CD14-positive monocyte (primary cell): ENCODE measurements at regions not wholly inside any gene's neighbourhood (a gene's known extent, or its start where the extent isn't known, plus 50 kb on each side); places are given as distances from the start of the nearest gene placed in this dataset.

ENCODE experiments used
- DNase-seq, 3 donors: peaks; one replicate each; pipeline ENCODE4 v3.0.0-alpha.2; 2011 to 2022
- H2AFZ ChIP-seq: 2 replicates; pipeline ENCODE4 v1.6.0; 2012; ENCODE audit warnings: mild to moderate bottlenecking, low read depth, low read length, inconsistent platforms; ENCODE audit not compliant: insufficient read depth, poor library complexity, severe bottlenecking
- H3K27ac ChIP-seq, 2 donors: 1 replicate in 1 of 2; 2 replicates in 1 of 2; pipeline ENCODE4 v1.5.1; 2012 to 2013; ENCODE audit warnings: low read length in 2 of 2, control low read depth in 1 of 2, inconsistent platforms in 1 of 2, low read depth in 1 of 2, mild to moderate bottlenecking in 1 of 2
- H3K27me3 ChIP-seq, 2 donors: one replicate each; pipeline versions ENCODE4 v1.6.0 to v1.6.1; 2011 to 2013; ENCODE audit warnings: low read length in 2 of 2; ENCODE audit not compliant: control insufficient read depth in 2 of 2, insufficient read depth in 2 of 2
- H3K36me3 ChIP-seq, 2 donors: replicated peaks in 1 of 2; 1 replicate in 1 of 2; 2 replicates in 1 of 2; pipeline versions ENCODE4 v1.5.1 to v1.6.1; 2012 to 2013; ENCODE audit warnings: low read length in 2 of 2, control low read depth in 1 of 2, inconsistent platforms in 1 of 2, mild to moderate bottlenecking in 1 of 2; ENCODE audit not compliant: insufficient read depth in 2 of 2, control insufficient read depth in 1 of 2
- H3K4me1 ChIP-seq, 2 donors: 1 replicate in 1 of 2; 2 replicates in 1 of 2; pipeline versions ENCODE4 v1.5.1 to v1.6.1; 2012 to 2013; ENCODE audit warnings: low read length in 2 of 2, control low read depth in 1 of 2, inconsistent platforms in 1 of 2, mild to moderate bottlenecking in 1 of 2, moderate library complexity in 1 of 2; ENCODE audit not compliant: insufficient read depth in 2 of 2, control insufficient read depth in 1 of 2
- H3K4me2 ChIP-seq: replicated peaks from 2 replicates; pipeline ENCODE3; 2012; ENCODE audit warnings: low read length, moderate library complexity, mild to moderate bottlenecking; ENCODE audit not compliant: poor library complexity, severe bottlenecking; ENCODE audit errors: extremely low read depth
- H3K4me3 ChIP-seq, 3 experiments: fragments of 200-600 bp in 1 of 3; sonication (generic) in 1 of 3; replicated peaks in 1 of 3; 1 replicate in 2 of 3; 2 replicates in 1 of 3; pipeline ENCODE4 v1.5.1; 2011 to 2013; ENCODE audit warnings: low read length in 3 of 3, mild to moderate bottlenecking in 3 of 3, control low read depth in 2 of 3, low read depth in 2 of 3, inconsistent platforms in 1 of 3, moderate library complexity in 1 of 3
- H3K79me2 ChIP-seq: 2 replicates; pipeline ENCODE4 v1.6.0; 2012; ENCODE audit warnings: mild to moderate bottlenecking, control low read depth, inconsistent platforms, low read length, moderate library complexity; ENCODE audit not compliant: insufficient read depth
- H3K9ac ChIP-seq: 2 replicates; pipeline ENCODE4 v1.6.0; 2017; ENCODE audit warnings: low read length, mild to moderate bottlenecking; ENCODE audit not compliant: insufficient read depth, poor library complexity, severe bottlenecking
- H3K9me3 ChIP-seq, 2 donors: replicated peaks in 1 of 2; 1 replicate in 1 of 2; 2 replicates in 1 of 2; pipeline versions ENCODE4 v1.5.1 to v1.6.1; 2012 to 2013; ENCODE audit warnings: low read length in 2 of 2, control low read depth in 1 of 2; ENCODE audit not compliant: control insufficient read depth in 1 of 2, insufficient read depth in 1 of 2
- H4K20me1 ChIP-seq: 2 replicates; pipeline ENCODE4 v1.6.0; 2012; ENCODE audit warnings: mild to moderate bottlenecking, low read length, control low read depth, moderate library complexity; ENCODE audit not compliant: insufficient read depth
- H3K27ac Mint-ChIP-seq, 7 donors: one replicate each; pipeline ENCODE4 v1.8.0; 2020; ENCODE audit warnings: mild to moderate bottlenecking in 7 of 7, mixed read lengths in 7 of 7, moderate library complexity in 6 of 7, inconsistent platforms in 2 of 7
- H3K27me3 Mint-ChIP-seq, 3 donors: one replicate each; pipeline ENCODE4 v1.8.0; 2021 to 2022; ENCODE audit warnings: low read depth in 3 of 3, mild to moderate bottlenecking in 3 of 3, mixed read lengths in 3 of 3, moderate library complexity in 3 of 3, inconsistent platforms in 1 of 3
- H3K36me3 Mint-ChIP-seq, 2 donors: one replicate each; pipeline ENCODE4 v1.8.0; 2020; ENCODE audit warnings: mixed read lengths in 2 of 2, inconsistent platforms in 1 of 2, mild to moderate bottlenecking in 1 of 2
- H3K4me1 Mint-ChIP-seq: one replicate; pipeline ENCODE4 v1.8.0; 2020; ENCODE audit warnings: mild to moderate bottlenecking, mixed read lengths
- H3K4me3 Mint-ChIP-seq, 2 donors: one replicate each; pipeline ENCODE4 v1.8.0; 2020; ENCODE audit warnings: mild to moderate bottlenecking in 2 of 2, mixed read lengths in 2 of 2, moderate library complexity in 1 of 2
- H3K9me3 Mint-ChIP-seq, 7 donors: one replicate each; pipeline ENCODE4 v1.8.0; 2020 to 2022; ENCODE audit warnings: mixed read lengths in 7 of 7, mild to moderate bottlenecking in 6 of 7, moderate library complexity in 6 of 7, inconsistent platforms in 2 of 7
- WGBS: methylation state at CpG from one replicate; pipeline ENCODE4 v1.1.5; 2013; ENCODE audit warnings: missing lambda C conversion rate; ENCODE audit not compliant: insufficient coverage; 5-methylcytosine and 5-hydroxymethylcytosine counted together
- intact Hi-C, 2 donors: fragments of 100-400 bp; cut with micrococcal nuclease; formaldehyde crosslinking; loops; one replicate each; pipeline versions ENCODE4 v1.15.0 to v1.15.1; 2023
- TF ChIP-seq, protein P1 (sequence below): fragments of 200-600 bp; IDR thresholded peaks from one replicate; pipeline ENCODE4 v1.8.0; 2022; ENCODE audit warnings: antibody characterized with exemption, mild to moderate bottlenecking

DNA sequence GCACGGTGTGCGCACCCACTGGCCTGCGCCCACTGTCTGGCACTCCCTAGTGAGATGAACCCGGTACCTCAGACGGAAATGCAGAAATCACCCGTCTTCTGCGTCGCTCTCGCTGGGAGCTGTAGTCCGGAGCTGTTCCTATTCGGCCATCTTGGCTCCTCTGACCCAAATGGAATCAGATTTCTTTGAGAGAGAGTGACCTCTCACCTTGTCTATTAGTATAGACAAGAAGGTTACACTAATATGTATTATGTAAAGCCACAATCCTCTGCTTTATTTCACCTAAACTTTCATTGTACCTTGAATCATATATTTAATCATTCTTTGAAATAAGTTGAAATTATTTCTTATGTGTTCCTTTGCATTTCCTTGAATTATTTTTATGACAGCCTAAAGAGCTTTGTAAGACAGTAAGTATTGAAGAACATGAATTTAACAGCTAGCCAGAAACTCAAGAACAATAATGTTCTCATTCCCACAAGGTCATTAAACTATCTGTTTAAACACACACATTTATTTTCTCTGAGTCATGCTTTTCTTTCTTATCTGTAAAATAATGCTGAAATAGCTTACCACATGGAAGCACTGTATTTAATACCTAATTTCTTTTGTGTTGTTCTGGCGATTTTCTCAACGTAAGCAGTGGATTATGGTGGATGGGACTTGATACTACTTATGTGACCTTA, 91.8 kb upstream of the DMRTA1 start:
- Histone ChIP-seq H3K4me3 (no peak overlapping the region), H3K36me3 (no peaks in the 10 kb centered on the region), H3K4me2 (no peak overlapping the region), H3K9ac (no peak overlapping the region), H3K27ac (no peak overlapping the region), H3K79me2 (no peaks in the 10 kb centered on the region), H3K9me3 (no peaks in the 10 kb centered on the region), H2AFZ (no peak overlapping the region), H3K27me3 (no peaks in the 10 kb centered on the region), H4K20me1 (no peaks in the 10 kb centered on the region), H3K4me1 (no peaks in the 10 kb centered on the region)
- H3K4me3 Mint-ChIP-seq: no peak overlapping the region
- H3K36me3 Mint-ChIP-seq: no peaks in the 10 kb centered on the region
- H3K27ac Mint-ChIP-seq: no peak overlapping the region
- H3K9me3 Mint-ChIP-seq: peaks cover 0 to 12% (median 2%) of the 10 kb centered on the region in 7 donors
- TF ChIP-seq, protein P1, sequence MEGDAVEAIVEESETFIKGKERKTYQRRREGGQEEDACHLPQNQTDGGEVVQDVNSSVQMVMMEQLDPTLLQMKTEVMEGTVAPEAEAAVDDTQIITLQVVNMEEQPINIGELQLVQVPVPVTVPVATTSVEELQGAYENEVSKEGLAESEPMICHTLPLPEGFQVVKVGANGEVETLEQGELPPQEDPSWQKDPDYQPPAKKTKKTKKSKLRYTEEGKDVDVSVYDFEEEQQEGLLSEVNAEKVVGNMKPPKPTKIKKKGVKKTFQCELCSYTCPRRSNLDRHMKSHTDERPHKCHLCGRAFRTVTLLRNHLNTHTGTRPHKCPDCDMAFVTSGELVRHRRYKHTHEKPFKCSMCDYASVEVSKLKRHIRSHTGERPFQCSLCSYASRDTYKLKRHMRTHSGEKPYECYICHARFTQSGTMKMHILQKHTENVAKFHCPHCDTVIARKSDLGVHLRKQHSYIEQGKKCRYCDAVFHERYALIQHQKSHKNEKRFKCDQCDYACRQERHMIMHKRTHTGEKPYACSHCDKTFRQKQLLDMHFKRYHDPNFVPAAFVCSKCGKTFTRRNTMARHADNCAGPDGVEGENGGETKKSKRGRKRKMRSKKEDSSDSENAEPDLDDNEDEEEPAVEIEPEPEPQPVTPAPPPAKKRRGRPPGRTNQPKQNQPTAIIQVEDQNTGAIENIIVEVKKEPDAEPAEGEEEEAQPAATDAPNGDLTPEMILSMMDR: no peak
- H3K4me1 Mint-ChIP-seq: no peaks in the 10 kb centered on the region
- WGBS: no CpG with 5 or more reads among the region's 13 CpGs
- intact Hi-C loops: no loop called here
- no peaks in the 10 kb centered on the region for H3K27me3 Mint-ChIP-seq
- DNase-seq: no peak

DNA sequence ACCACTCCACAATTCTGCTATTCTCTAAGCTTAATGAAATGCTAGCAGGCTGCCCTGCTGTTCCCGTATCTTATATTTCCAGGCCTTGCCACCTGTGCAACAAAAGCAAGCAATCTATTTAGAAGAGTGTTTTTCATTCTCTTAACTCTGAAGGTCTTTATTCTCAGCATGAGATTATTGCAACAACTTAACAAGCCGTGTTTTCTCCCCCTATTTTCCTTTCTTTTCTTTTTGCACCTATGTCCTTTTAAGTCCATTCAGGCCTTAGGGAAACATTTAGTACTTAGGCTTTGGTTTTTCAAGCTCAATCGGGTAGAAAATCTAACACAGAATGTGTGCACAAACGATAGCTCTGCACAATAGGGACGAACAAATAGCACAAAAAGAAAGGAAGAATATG, 89.6 kb upstream of the DMRTA1 start:
- Histone ChIP-seq H3K79me2 (no peaks in the 10 kb centered on the region), H3K4me2 (no peak overlapping the region), H4K20me1 (no peaks in the 10 kb centered on the region), H3K4me3 (no peak overlapping the region), H3K27ac (no peak overlapping the region), H3K36me3 (no peaks in the 10 kb centered on the region), H3K27me3 (no peaks in the 10 kb centered on the region), H3K9ac (no peak overlapping the region), H3K4me1 (no peaks in the 10 kb centered on the region), H3K9me3 (no peaks in the 10 kb centered on the region), H2AFZ (no peak overlapping the region)
- TF ChIP-seq, protein P1: no peak
- Mint-ChIP-seq H3K27me3 (peaks cover 0 to 2% (median 1%) of the 10 kb centered on the region in 3 donors), H3K4me1 (no peaks in the 10 kb centered on the region), H3K36me3 (no peaks in the 10 kb centered on the region), H3K27ac (no peak overlapping the region), H3K9me3 (peaks cover 0 to 12% (median 2%) of the 10 kb centered on the region in 7 donors), H3K4me3 (no peak overlapping the region)
- no peak for DNase-seq
- 90% methylated on average over 3 of the region's 5 CpGs for WGBS
- intact Hi-C loops: no loop called here
